NCI-H526 (cell line): ENCODE measurements at regions not wholly inside any gene's neighbourhood (a gene's known extent, or its start where the extent isn't known, plus 50 kb on each side); places are given as distances from the start of the nearest gene placed in this dataset.

Experiments used
- DNase-seq, 2 experiments: peaks; one replicate each; lab custom pipeline; 2025; lab: John Stamatoyannopoulos, UW

DNA sequence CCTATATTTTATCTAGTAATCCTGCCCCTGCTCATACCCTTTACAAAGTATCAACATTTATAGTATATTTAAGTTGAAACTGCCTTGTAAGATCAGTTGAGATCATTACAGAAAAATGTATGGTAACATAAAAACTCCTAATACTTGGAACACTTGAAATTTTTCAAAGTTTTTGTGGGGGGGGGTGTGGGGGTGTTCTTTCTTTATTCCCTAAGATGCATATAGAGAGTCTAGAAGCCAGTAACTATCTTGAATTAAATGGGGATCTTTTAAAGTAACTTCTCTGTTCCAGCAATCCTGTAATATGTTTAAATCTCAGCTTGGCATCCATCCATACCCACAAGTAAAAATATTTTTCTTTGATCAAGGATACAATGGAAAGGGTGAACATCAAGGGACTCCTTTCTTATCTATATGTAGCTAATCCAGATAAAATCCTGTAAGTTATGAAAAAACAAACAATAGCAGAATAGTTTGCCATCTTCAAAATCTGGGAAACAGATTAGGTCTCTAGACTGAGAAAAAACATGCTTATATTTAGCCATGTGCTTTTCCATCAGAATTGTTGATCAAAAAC lies 455.3 kb downstream of the MEIS1 start:
- no peak for DNase-seq

DNA sequence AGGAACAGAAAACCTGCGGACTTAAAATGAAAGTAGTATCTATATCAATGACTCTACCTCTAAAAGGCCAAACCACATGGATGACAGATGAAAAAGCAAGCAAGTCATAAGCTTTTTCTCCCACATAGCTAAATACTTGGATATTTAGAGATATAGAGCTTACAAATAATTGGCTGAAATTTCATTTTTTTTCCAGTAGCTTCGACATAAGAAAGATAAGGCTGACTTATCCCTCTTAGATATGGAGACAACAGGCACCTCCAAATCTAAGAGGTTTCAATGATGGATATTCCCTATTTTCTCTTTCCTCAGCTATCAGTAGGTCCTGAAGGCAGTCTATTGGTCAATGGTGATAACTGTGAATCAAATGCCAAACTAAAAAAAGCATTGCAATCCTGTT lies 460.3 kb downstream of the MEIS1 start:
- DNase-seq = no peak

DNA sequence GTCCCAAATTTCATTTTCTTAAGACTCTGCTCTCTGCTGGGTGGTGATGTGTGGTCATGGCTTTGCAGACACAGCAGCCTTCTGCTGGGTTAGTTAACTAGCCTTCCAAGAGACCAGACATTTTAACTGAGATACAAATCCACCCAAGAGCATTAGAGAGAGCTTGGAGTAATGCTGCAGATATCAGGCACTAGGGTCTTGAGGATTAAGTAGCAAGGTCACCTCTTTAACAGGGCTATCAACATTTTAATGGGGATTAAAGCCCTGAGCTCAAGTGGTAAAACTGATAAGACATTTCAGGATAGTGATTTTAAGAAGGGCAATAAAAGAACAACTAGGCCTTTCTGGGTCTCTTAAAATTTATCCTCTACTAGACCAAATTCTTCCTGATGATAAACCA lies 461.2 kb downstream of the MEIS1 start:
- no peak for DNase-seq

- no peak for DNase-seq
Measured at GRCh38 chr2:66897181-66897580, 462.3 kb downstream of the MEIS1 start.

DNA sequence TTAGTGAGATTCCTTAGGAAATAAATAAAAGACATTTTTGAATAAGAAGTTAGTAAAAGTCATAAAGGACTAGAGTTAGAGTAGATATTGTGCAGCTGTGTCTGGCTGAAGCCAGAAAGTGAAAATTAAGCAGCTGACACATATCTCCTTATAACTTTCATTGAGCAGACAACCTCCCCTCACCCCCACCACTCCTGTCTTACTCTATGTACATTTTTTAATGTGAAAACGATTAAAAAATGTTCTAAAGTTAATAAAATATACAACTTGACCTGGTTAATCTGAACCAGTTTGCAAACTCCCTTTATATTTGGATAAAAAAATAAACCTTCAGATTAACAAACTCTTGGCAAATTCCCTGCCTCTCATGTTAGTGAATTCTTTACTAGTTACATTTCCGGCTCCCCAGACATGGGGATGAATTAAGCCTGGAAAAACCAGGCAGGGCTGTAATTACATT lies 462.8 kb downstream of the MEIS1 start:
- no peak for DNase-seq

- no peak for DNase-seq
Measured at GRCh38 chr2:66899109-66899508, 464.2 kb downstream of the MEIS1 start.

DNA sequence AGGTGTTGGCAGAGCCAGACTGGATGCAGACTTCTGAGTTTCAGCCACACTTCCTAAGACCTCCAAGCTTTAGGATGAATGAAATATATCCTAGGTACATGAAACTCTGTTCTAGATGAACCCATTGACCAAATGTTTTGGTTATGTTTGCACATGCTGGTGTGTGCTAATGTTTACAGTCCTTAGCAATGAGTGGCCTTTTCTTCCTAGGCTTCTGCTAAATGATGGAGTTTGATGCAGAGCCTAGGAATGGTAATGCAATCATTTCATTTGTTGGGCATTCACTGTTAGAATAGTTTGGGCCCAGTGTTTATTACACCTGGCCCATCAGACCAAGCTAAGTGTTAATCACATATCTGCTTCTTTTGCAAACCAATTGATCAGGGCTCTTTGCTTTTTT lies 464.7 kb downstream of the MEIS1 start:
- DNase-seq = no peak

DNA sequence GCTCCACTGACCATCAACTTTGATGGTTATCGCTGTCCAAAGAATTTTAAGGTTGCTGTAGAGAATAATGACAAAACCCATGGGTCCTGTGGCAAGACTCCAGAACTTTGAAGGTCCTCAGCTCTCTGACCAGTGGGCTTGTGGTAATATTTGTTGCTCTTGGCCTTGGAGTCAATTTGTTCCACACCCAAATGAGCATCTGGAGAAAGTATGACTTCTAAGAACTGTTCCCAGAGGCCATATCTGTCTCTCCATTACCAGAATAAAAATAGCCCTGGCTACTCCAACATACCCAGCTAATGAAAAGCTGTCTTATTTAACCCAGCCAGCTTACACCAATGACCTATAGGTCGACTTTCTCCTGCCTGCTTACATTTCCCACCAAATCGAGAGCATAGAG lies 466.4 kb downstream of the MEIS1 start:
- DNase-seq = no peak

DNA sequence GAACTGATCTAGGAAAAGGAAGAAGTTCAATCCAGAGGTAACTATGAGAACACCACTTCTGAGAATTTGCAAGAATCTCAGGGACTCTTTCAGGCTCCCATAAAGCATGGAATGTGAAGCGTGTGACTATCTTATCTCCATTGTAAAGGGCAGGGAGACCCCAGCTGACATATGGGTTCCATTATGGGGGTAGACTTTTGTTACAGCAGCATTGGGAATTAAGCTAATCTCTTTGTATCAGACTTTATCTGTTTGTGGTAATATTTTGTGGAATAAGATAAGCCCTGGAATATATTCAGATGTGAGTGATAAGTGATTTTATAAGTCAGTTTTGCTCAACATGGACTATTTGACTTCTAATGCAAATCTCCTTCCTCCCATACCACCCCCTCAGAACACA lies 468.3 kb downstream of the MEIS1 start:
- no peak for DNase-seq

- DNase-seq = no peak
Measured at GRCh38 chr2:66903745-66904465, 469.0 kb downstream of the MEIS1 start.

DNA sequence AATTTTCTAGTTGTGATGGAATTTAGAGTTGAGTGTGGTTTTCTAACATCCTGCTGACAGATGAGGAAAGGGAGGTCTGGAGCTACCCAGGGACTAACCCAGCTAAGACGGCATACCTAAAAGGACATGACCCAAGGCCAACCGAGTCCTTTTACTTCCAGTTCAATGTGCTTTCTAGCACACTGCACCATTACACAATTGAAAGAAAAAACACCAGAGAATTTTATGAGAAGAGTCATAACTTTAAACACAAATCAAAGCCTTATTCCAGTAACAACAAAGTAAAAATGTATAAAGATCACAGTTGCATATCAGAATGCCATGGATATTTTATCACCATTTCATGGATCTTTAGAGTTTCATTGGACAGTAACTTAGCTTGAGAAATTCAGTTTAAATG lies 480.3 kb downstream of the MEIS1 start:
- no peak for DNase-seq

DNA sequence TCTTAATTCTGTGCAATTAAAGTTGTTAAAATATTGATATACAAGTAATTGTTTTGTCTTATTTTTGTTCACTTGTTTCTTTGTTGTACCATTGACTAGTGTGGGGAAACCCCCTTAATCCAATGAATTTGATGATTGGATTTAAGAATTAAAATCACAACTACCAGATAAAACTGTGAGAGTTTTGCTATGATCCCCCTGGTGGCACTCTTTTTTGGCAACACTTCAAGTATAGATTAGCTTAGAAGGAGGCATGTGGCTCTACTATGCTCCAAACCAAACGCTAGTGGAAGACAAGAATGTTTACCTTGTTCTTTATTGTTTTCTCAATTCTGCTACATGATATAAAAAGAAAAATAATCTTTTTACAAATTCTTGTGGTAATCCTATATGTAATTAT lies 477.8 kb upstream of the ETAA1 start:
- no peak for DNase-seq

DNA sequence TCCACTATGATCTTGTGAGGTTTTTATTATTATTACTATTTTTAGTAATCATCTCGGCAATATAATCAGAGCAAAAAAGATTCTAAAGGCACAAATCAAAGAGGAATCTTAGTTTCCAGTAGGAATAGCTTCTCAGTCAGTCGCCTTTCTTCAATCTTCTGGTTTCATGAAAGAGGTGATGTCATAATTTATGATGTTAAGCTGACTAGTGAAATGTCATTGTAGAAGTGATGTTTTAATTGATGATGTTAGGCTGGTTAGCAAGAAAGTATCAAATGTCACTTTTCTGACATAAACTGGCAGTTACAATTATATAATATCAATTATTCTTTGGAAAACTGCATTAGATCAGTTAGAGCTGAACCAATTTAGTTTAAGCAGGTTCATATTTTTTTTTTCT lies 476.7 kb upstream of the ETAA1 start:
- no peak for DNase-seq

DNA sequence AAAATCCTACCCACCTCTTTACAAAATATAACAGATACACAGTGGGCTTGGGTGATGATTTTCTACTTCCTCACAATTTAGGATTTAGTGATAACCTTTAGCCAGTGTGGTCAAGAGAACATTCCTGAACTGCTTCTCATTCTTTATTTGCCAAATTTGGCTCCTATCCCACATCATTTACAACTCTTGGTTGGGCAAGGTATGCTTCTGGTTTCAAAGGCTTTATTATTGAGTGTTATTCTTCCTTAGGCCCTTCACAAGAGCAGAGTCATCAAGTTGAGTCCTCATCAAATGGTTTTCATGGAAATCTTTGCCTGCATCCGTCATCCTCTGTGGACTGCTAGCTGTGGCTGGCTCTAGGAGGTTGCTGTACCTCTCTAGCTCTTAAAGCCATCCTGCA lies 472.0 kb upstream of the ETAA1 start:
- DNase-seq = no peak

GRCh38 chr2:66926594-66927112 lies 470.5 kb upstream of the ETAA1 start:
- peak in 1 of 2 experiments; percentile 14 for DNase-seq

DNA sequence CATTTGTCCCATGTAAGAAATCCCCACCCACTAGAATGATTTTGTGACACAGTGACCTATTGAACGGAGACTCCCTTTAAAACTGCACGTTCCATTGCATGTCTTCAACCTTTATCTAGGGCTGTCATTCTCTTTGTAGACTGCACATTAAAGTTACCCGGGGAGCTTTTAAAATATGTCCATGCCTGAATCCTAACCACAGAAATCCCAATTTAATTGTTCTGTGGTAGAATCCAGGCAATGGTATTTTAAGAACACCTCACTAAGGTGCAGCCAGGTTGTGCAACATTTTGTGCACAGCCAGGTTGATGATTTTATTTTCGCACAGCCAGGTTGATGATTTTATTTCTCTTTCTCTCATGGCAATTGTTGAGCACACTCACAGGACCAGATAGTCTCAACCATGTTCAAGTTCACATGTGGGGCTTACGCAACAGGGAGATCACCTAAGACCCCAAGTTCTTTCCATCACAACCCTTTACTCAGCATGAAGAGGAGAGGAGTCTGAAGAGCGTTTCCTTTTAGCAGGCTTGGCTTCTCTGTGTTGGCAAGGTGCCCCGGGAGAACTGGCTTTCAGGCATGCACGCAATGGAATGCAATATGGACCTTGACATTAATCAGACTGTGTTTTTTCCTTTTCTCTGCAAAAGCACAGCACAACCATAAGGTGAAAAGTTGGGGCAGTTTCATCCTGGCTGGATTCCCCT lies 467.3 kb upstream of the ETAA1 start:
- no peak for DNase-seq

DNA sequence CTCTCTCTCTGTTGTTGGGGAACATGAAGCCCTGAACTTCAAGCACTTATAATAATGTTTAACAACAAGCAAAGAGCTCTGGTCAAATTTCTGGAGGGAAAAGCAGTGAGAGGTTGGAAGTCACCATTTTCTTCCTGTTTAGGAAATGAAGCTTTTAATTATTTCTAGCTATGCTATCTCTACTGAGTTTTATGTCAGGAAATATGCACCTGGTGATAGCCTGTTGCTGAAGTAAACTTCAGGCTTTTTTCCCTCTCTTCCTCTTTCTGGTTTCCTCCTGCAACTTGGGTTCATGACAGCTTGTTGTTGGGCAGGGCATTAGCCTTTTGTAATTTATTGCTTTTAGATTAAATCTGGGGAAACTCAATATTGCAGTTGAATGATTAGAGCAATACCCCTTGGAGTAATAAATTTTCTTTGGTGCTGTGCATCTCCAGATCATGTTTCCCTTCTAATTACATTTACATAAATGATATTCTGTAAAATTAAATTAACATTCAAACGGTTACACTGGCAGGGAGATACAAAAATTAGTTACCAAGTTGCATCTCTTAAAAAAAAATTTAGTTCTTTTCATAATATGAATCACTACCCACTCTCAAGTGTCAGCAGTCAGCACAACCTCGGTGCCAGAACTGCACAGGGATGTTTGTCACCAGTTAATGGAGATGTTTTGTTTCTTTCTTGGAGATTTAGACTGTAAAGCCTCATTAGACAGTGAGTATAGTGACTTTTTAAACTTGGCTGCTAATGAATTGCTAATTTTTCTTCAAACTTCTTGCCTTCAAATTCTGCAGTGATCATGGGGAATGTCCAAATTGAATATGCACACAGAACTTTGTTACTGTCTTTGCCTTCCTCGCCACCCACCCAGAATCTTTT lies 466.6 kb upstream of the ETAA1 start:
- no peak for DNase-seq

DNA sequence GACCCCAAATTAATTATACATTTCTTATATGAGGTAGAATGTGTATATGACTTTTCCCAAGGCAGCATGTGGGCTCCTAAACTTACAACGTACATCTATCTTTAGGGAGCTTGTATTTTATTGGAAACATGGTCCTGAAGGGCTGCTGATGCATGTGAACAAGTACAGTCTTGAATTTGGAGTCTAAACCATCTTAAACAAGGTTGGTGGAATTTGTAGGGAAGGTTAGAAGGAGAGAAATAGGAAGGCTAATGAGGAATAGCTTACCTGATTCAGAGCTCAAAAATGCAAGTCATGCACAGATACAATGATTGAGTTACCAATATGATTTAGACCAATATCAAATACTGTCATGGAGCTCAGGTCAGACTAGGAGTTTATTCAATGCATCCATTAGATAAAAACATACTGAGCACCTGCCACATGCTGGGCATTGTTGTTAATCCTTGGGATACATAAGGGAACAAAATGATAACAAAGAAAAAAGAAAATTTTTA lies 458.6 kb upstream of the ETAA1 start:
- no peak for DNase-seq

- no peak for DNase-seq
Measured at GRCh38 chr2:66940080-66940479, 457.1 kb upstream of the ETAA1 start.

DNA sequence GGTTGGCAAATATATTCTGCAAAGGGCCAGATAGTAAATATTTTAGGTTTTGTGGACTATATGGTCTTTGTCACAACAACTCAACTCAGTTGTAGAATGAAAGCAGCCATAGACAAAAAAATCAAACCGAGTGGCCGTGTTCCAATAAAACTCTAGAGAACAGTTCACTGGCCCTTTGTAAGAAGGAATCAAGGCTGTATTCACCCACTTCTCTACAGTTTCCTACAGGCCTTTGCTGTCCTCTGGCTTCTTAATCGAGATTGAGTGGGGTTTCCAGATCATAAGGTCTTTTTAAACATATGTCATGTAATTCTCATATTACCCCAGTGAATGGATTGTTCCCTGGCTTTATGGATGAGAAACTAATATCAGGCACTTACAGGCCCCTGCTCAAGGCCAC lies 448.9 kb upstream of the ETAA1 start:
- no peak for DNase-seq

- DNase-seq = no peak
Measured at GRCh38 chr2:66957198-66957597, 439.9 kb upstream of the ETAA1 start.

GRCh38 chr2:66957677-66958076 lies 439.5 kb upstream of the ETAA1 start:
- DNase-seq = no peak
